Fibroblast of lung (primary cell): ENCODE measurements at regions not wholly inside any gene's neighbourhood (a gene's known extent, or its start where the extent isn't known, plus 50 kb on each side); places are given as distances from the start of the nearest gene placed in this dataset.
"Not testable (repeated sequence)": the region's sequence is repeated elsewhere in the genome, so short reads cannot be mapped to it uniquely, and the experiment has no call there.

Source experiments
- DNase-seq, 2 donors: peaks; one replicate each; pipeline versions ENCODE4 v3.0.0 to v3.0.0-alpha.2; 2010; ENCODE audit warnings: low read depth in 2 of 2
- H2AFZ ChIP-seq: 2 replicates; pipeline ENCODE4 v1.5.1; 2012; ENCODE audit warnings: low read length, control low read depth, inconsistent platforms
- H3K27ac ChIP-seq: 2 replicates; pipeline ENCODE4 v1.5.1; 2011; ENCODE audit warnings: low read length, control low read depth; ENCODE audit not compliant: insufficient read depth
- H3K27me3 ChIP-seq: 2 replicates; pipeline ENCODE4 v1.5.1; 2011; ENCODE audit warnings: mild to moderate bottlenecking, low read length; ENCODE audit not compliant: control insufficient read depth, insufficient read depth
- H3K36me3 ChIP-seq: 2 replicates; pipeline ENCODE4 v1.5.1; 2011; ENCODE audit warnings: low read length; ENCODE audit not compliant: control insufficient read depth, insufficient read depth
- H3K4me1 ChIP-seq: 2 replicates; pipeline ENCODE4 v1.5.1; 2011; ENCODE audit warnings: low read length; ENCODE audit not compliant: control insufficient read depth, insufficient read depth; ENCODE audit errors: extremely low read depth
- H3K4me2 ChIP-seq: 2 replicates; pipeline ENCODE4 v1.5.1; 2011; ENCODE audit warnings: low read length, control low read depth; ENCODE audit not compliant: insufficient read depth; ENCODE audit errors: extremely low read depth
- H3K4me3 ChIP-seq, 4 experiments: fragments of 200-600 bp in 1 of 4; sonication (generic) in 1 of 4; replicated peaks in 1 of 4; 2 replicates each; pipeline ENCODE4 v1.5.1; 2011 to 2016; ENCODE audit warnings: low read length in 4 of 4, low read depth in 3 of 4, mild to moderate bottlenecking in 3 of 4, control low read depth in 2 of 4, inconsistent platforms in 1 of 4, mixed read lengths in 1 of 4; ENCODE audit not compliant: insufficient read depth in 1 of 4; ENCODE audit errors: control extremely low read depth in 1 of 4
- H3K79me2 ChIP-seq: 2 replicates; pipeline ENCODE4 v1.5.1; 2012; ENCODE audit warnings: mild to moderate bottlenecking, low read length, inconsistent platforms; ENCODE audit not compliant: control insufficient read depth, insufficient read depth
- H3K9ac ChIP-seq: 2 replicates; pipeline ENCODE4 v1.5.1; 2011; ENCODE audit warnings: mild to moderate bottlenecking, low read length, control low read depth; ENCODE audit not compliant: insufficient read depth
- H3K9me3 ChIP-seq: 2 replicates; pipeline ENCODE4 v1.5.1; 2012; ENCODE audit warnings: low read depth, low read length; ENCODE audit not compliant: control insufficient read depth, insufficient read depth
- H4K20me1 ChIP-seq: 2 replicates; pipeline ENCODE4 v1.5.1; 2011; ENCODE audit warnings: low read length; ENCODE audit not compliant: control insufficient read depth, insufficient read depth; ENCODE audit errors: extremely low read depth
- EZH2 ChIP-seq: IDR thresholded peaks from 2 replicates; pipeline ENCODE4 v1.5.1; 2012; ENCODE audit warnings: low read length, control low read depth, mild to moderate bottlenecking; ENCODE audit errors: missing control alignments
- TF ChIP-seq, protein P1 (sequence below), 2 donors: IDR thresholded peaks in 1 of 2; conservative IDR thresholded peaks in 1 of 2; 1 replicate in 1 of 2; 2 replicates in 1 of 2; pipeline ENCODE4 v1.5.1; 2011 to 2012; ENCODE audit warnings: low read length in 2 of 2, control low read depth in 1 of 2, inconsistent platforms in 1 of 2, low read depth in 1 of 2, mild to moderate bottlenecking in 1 of 2

GRCh38 chr3:118537454-118537853 lies 497.2 kb downstream of the IGSF11 start:
- H2AFZ ChIP-seq: no peak overlapping the region
- no peaks in the 10 kb centered on the region for H3K9me3 ChIP-seq
- no peak overlapping the region for H3K4me3 ChIP-seq
- no peak overlapping the region for H3K27ac ChIP-seq
- DNase-seq: no peak
- no peaks in the 10 kb centered on the region for H3K36me3 ChIP-seq
- H3K9ac ChIP-seq: no peak overlapping the region
- H3K4me2 ChIP-seq: no peak overlapping the region
- H3K79me2 ChIP-seq: no peaks in the 10 kb centered on the region
- H4K20me1 ChIP-seq: no peaks in the 10 kb centered on the region
- H3K4me1 ChIP-seq: no peaks in the 10 kb centered on the region
- TF ChIP-seq, protein P1, sequence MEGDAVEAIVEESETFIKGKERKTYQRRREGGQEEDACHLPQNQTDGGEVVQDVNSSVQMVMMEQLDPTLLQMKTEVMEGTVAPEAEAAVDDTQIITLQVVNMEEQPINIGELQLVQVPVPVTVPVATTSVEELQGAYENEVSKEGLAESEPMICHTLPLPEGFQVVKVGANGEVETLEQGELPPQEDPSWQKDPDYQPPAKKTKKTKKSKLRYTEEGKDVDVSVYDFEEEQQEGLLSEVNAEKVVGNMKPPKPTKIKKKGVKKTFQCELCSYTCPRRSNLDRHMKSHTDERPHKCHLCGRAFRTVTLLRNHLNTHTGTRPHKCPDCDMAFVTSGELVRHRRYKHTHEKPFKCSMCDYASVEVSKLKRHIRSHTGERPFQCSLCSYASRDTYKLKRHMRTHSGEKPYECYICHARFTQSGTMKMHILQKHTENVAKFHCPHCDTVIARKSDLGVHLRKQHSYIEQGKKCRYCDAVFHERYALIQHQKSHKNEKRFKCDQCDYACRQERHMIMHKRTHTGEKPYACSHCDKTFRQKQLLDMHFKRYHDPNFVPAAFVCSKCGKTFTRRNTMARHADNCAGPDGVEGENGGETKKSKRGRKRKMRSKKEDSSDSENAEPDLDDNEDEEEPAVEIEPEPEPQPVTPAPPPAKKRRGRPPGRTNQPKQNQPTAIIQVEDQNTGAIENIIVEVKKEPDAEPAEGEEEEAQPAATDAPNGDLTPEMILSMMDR (conservative IDR thresholded peaks at IDR 0.05 in 1 of 2, IDR thresholded peaks at IDR 0.05 in 1 of 2; ENCODE audit: low read depth in 1 of 2, low read length in 2 of 2): no peak
- TF ChIP-seq EZH2: no peak
- no peaks in the 10 kb centered on the region for H3K27me3 ChIP-seq

GRCh38 chr3:118538187-118538586 lies 496.5 kb downstream of the IGSF11 start:
- Histone ChIP-seq H3K4me1 (no peaks in the 10 kb centered on the region), H4K20me1 (no peaks in the 10 kb centered on the region), H3K27me3 (no peaks in the 10 kb centered on the region), H2AFZ (no peak overlapping the region), H3K4me2 (no peak overlapping the region), H3K36me3 (no peaks in the 10 kb centered on the region), H3K9me3 (no peaks in the 10 kb centered on the region), H3K4me3 (no peak overlapping the region), H3K79me2 (no peaks in the 10 kb centered on the region), H3K9ac (no peak overlapping the region), H3K27ac (no peak overlapping the region)
- TF ChIP-seq, protein P1 (conservative IDR thresholded peaks at IDR 0.05 in 1 of 2, IDR thresholded peaks at IDR 0.05 in 1 of 2; ENCODE audit: low read depth in 1 of 2, low read length in 2 of 2): no peak
- TF ChIP-seq EZH2: no peak
- no peak for DNase-seq

DNA sequence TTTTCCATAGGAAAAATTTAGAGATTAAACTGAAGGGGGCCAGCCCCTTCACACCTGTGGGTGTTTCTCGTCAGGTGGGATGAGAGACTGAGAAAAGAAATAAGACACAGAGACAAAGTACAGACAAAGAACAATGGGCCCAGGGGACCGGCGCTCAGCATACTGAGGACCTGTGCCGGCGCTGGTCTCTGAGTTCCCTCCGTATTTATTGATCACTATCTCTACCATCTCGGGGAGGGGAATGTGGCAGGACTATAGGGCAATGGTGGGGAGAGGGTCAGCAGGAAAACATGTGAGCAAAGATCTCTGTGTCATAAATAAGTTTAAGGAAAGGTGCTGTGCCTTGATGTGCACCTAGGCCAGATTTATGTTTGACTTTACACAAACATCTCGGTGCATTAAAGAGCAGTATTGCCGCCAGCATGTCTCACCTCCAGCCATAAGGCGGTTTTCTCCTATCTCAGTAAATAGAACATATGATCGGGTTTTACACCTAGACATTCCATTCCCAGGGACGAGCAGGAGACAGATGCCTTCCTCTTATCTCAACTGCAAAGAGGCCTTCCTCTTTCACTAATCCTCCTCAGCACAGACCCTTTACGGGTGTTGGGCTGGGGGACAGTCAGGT lies 494.7 kb downstream of the IGSF11 start:
- H4K20me1 ChIP-seq, H3K4me3 ChIP-seq, H3K4me1 ChIP-seq, H3K27me3 ChIP-seq, H3K27ac ChIP-seq, H2AFZ ChIP-seq, H3K9me3 ChIP-seq, DNase-seq, H3K79me2 ChIP-seq, H3K4me2 ChIP-seq, H3K9ac ChIP-seq, H3K36me3 ChIP-seq: not testable (repeated sequence)

GRCh38 chr3:118540448-118540821 lies 494.2 kb downstream of the IGSF11 start:
- not testable (repeated sequence) for H3K4me2 ChIP-seq, H3K27ac ChIP-seq, H2AFZ ChIP-seq, H3K9me3 ChIP-seq, H3K9ac ChIP-seq, H3K27me3 ChIP-seq, H3K79me2 ChIP-seq, H3K4me1 ChIP-seq, H3K36me3 ChIP-seq, DNase-seq, H3K4me3 ChIP-seq, H4K20me1 ChIP-seq
